ENCODE measurements at regions not wholly inside any gene's neighbourhood (a gene's known extent, or its start where the extent isn't known, plus 50 kb on each side); places are given as distances from the start of the nearest gene placed in this dataset.
A peak's percentile ranks its signal among the peaks of the same experiment; 100 is the strongest.
"Not testable (repeated sequence)": the region's sequence is repeated elsewhere in the genome, so short reads cannot be mapped to it uniquely, and the experiment has no call there.

DNA sequence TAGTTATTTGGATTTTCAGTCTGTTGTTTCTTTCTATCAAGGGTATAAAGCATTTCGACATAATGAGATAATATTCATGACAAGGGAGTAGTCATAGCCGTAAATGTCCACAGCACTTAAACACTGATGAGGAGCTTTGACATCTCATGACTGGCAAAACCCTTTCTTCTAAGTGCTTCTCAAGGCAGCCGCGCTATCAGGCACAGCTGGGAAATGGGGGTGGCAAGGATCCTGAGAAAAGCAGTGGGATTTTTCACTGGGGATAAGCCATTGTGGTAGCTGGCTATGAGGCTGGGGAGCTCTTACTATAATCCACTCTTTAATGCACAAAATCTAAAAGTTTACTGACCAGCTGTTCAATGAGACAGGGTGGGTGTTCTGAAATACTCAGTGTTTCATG is 493.2 kb upstream of the KLF6 start:
- peaks cover 0 to 12% of the 10 kb centered on the region in 2 donors for H3K27me3 Mint-ChIP-seq
- H3K4me1 ChIP-seq (ENCODE audit: insufficient read depth, low read length): no peaks in the 10 kb centered on the region

DNA sequence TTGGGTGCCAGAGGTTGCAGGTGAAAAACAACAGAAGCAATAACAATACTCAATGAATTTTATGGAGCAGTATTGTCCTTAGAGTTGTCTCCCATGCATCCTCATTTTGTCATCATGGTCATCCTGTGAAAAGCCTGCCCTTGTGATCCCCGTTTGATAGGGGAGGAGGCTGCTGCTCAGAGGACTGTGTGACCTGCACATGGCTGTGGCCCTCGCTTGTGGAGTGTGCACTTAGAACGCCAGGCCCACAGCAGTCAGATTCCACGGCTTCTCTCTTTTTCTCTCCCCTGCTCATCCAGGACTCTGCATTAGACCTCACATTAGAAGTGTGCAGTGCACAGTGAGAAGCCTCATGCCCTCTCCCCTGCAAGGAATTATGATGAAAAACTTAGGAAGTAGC is 491.1 kb upstream of the KLF6 start:
- Mint-ChIP-seq H3K27ac (peak overlapping the region in 1 of 8 donors; percentile 24), H3K36me3 (peaks cover 0 to 4% (median 0%) of the 10 kb centered on the region in 3 donors), H3K9me3 (no peaks in the 10 kb centered on the region), H3K27me3 (peaks cover 2 to 14% of the 10 kb centered on the region in 2 donors), H3K4me1 (no peaks in the 10 kb centered on the region), H3K4me3 (no peak overlapping the region)
- Histone ChIP-seq H3K9me3 (ENCODE audit: low read length) (no peaks in the 10 kb centered on the region), H3K27ac (ENCODE audit: low read depth, low read length) (no peak overlapping the region), H3K36me3 (ENCODE audit: insufficient read depth, low read length) (no peaks in the 10 kb centered on the region), H3K4me3 (ENCODE audit: low read length) (no peak overlapping the region), H3K4me1 (ENCODE audit: insufficient read depth, low read length) (no peaks in the 10 kb centered on the region), H3K27me3 (ENCODE audit: insufficient read depth, low read length, poor library complexity, severe bottlenecking) (no peaks in the 10 kb centered on the region)
- CTCF ChIA-PET: no interaction called here
- no peak for DNase-seq
- POLR2A ChIA-PET: no interaction called here

More for the DNA sequence above, 493.2 kb upstream of the KLF6 start:
- no peak for DNase-seq
- Mint-ChIP-seq H3K4me3 (no peak overlapping the region), H3K4me1 (no peaks in the 10 kb centered on the region), H3K27ac (no peak overlapping the region), H3K36me3 (peaks cover 0 to 4% (median 0%) of the 10 kb centered on the region in 3 donors), H3K9me3 (no peaks in the 10 kb centered on the region)
- ChIA-PET CTCF (no interaction called here), POLR2A (no interaction called here)
- Histone ChIP-seq H3K27ac (ENCODE audit: low read depth, low read length) (no peak overlapping the region), H3K9me3 (ENCODE audit: low read length) (no peaks in the 10 kb centered on the region), H3K36me3 (ENCODE audit: insufficient read depth, low read length) (no peaks in the 10 kb centered on the region), H3K27me3 (ENCODE audit: insufficient read depth, low read length, poor library complexity, severe bottlenecking) (no peaks in the 10 kb centered on the region), H3K4me3 (ENCODE audit: low read length) (no peak overlapping the region)

DNA sequence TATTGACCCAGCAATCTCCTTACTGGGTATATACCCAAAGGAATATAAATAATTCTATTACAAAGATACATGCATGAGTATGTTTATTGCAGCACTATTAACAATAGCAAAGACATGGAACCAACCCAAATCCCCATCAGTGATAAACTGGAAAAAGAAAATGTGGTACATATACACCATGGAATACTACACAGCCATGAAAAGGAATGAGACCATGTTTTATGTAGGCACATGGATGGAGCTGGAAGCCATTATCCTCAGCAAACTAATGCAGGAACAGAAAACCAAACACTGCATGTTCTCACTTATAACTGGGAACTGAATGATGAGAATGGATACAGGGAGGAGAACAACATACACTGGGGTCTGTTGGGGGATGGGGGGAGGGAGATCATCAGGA is 489.7 kb upstream of the KLF6 start:
- peaks cover 2 to 22% of the 10 kb centered on the region in 2 donors for H3K27me3 Mint-ChIP-seq
- H3K9me3 ChIP-seq (ENCODE audit: low read length); H3K36me3 ChIP-seq (ENCODE audit: insufficient read depth, low read length); POLR2A ChIA-PET; H3K4me3 ChIP-seq (ENCODE audit: low read length); DNase-seq; CTCF ChIA-PET; H3K9me3 Mint-ChIP-seq; H3K4me1 Mint-ChIP-seq; H3K4me1 ChIP-seq (ENCODE audit: insufficient read depth, low read length); H3K27ac ChIP-seq (ENCODE audit: low read depth, low read length); H3K27ac Mint-ChIP-seq; H3K27me3 ChIP-seq (ENCODE audit: insufficient read depth, low read length, poor library complexity, severe bottlenecking); H3K4me3 Mint-ChIP-seq; H3K36me3 Mint-ChIP-seq: not testable (repeated sequence)

DNA sequence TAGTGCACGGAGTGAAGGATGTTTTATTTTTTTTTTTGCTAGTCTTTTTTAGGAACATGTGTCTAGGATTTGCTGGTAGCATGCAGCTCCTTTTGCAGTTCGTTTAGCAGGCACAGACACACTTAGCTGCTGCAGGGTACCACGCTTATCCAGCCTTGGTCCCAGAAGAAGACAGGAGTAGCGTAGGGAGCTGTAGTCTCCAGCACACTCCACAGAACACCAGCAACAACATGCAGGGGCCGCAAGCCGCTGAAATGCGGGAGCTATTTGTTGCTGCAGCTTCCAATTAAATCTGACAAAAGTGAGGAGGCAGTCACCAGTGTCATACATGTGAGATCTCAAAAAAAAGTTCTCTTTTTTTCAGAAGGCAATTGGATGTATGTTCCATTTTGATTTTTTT is 486.2 kb upstream of the KLF6 start:
- CTCF ChIA-PET: no interaction called here

GRCh38 chr10:4270116-4270515 is 485.1 kb upstream of the KLF6 start:
- Mint-ChIP-seq H3K27ac (no peak overlapping the region), H3K4me1 (peaks cover 2 to 5% (median 3%) of the 10 kb centered on the region in 3 donors), H3K9me3 (peaks cover 0 to 2% (median 0%) of the 10 kb centered on the region in 5 donors), H3K36me3 (peaks cover 0 to 7% (median 0%) of the 10 kb centered on the region in 3 donors), H3K27me3 (peaks cover 4 to 22% of the 10 kb centered on the region in 2 donors), H3K4me3 (no peak overlapping the region)
- Histone ChIP-seq H3K36me3 (ENCODE audit: insufficient read depth, low read length) (no peaks in the 10 kb centered on the region), H3K4me3 (ENCODE audit: low read length) (no peak overlapping the region), H3K4me1 (ENCODE audit: insufficient read depth, low read length) (no peaks in the 10 kb centered on the region), H3K27me3 (ENCODE audit: insufficient read depth, low read length, poor library complexity, severe bottlenecking) (no peaks in the 10 kb centered on the region), H3K9me3 (ENCODE audit: low read length) (no peaks in the 10 kb centered on the region), H3K27ac (ENCODE audit: low read depth, low read length) (no peak overlapping the region)
- POLR2A ChIA-PET: no interaction called here
- no peak for DNase-seq
- CTCF ChIA-PET: no interaction called here

More for the DNA sequence above, 486.2 kb upstream of the KLF6 start:
- POLR2A ChIA-PET: no interaction called here
- Histone ChIP-seq H3K4me1 (ENCODE audit: insufficient read depth, low read length) (no peaks in the 10 kb centered on the region), H3K27me3 (ENCODE audit: insufficient read depth, low read length, poor library complexity, severe bottlenecking) (no peaks in the 10 kb centered on the region), H3K36me3 (ENCODE audit: insufficient read depth, low read length) (no peaks in the 10 kb centered on the region), H3K9me3 (ENCODE audit: low read length) (no peaks in the 10 kb centered on the region), H3K4me3 (ENCODE audit: low read length) (no peak overlapping the region), H3K27ac (ENCODE audit: low read depth, low read length) (no peak overlapping the region)
- DNase-seq: no peak
- peaks cover 0 to 2% (median 0%) of the 10 kb centered on the region in 5 donors for H3K9me3 Mint-ChIP-seq
- peaks cover 4 to 22% of the 10 kb centered on the region in 2 donors for H3K27me3 Mint-ChIP-seq
- no peak overlapping the region for H3K4me3 Mint-ChIP-seq
- no peak overlapping the region for H3K27ac Mint-ChIP-seq
- peaks cover 0 to 2% (median 0%) of the 10 kb centered on the region in 3 donors for H3K4me1 Mint-ChIP-seq
- peaks cover 0 to 7% (median 0%) of the 10 kb centered on the region in 3 donors for H3K36me3 Mint-ChIP-seq

GRCh38 chr10:4268490-4268889 is 483.5 kb upstream of the KLF6 start:
- not testable (repeated sequence) for H3K27me3 ChIP-seq (ENCODE audit: insufficient read depth, low read length, poor library complexity, severe bottlenecking)

GRCh38 chr10:4267086-4267773 is 482.2 kb upstream of the KLF6 start:
- DNase-seq: no peak
- Histone ChIP-seq H3K4me3 (ENCODE audit: low read length) (no peak overlapping the region), H3K36me3 (ENCODE audit: insufficient read depth, low read length) (no peaks in the 10 kb centered on the region), H3K9me3 (ENCODE audit: low read length) (no peaks in the 10 kb centered on the region), H3K27me3 (ENCODE audit: insufficient read depth, low read length, poor library complexity, severe bottlenecking) (no peaks in the 10 kb centered on the region), H3K27ac (ENCODE audit: low read depth, low read length) (no peak overlapping the region), H3K4me1 (ENCODE audit: insufficient read depth, low read length) (no peaks in the 10 kb centered on the region)
- ChIA-PET POLR2A (interaction anchor here (0.5 kb wide), 1 partner anchor 9 kb away, joined by 4 read pairs; no protein-coding TSS in a partner anchor), CTCF (no interaction called here)
- Mint-ChIP-seq H3K27ac (no peak overlapping the region), H3K27me3 (peaks cover 6 to 9% of the 10 kb centered on the region in 2 donors), H3K36me3 (peaks cover 0 to 3% (median 0%) of the 10 kb centered on the region in 3 donors), H3K4me3 (no peak overlapping the region), H3K4me1 (peaks cover 2 to 5% (median 3%) of the 10 kb centered on the region in 3 donors), H3K9me3 (peaks cover 0 to 2% (median 0%) of the 10 kb centered on the region in 5 donors)

More at GRCh38 chr10:4268490-4268889, 483.5 kb upstream of the KLF6 start:
- H3K4me1 Mint-ChIP-seq; H3K9me3 ChIP-seq (ENCODE audit: low read length); DNase-seq; H3K4me3 ChIP-seq (ENCODE audit: low read length); H3K36me3 Mint-ChIP-seq; H3K36me3 ChIP-seq (ENCODE audit: insufficient read depth, low read length); POLR2A ChIA-PET; H3K27ac Mint-ChIP-seq; H3K27ac ChIP-seq (ENCODE audit: low read depth, low read length); H3K9me3 Mint-ChIP-seq; H3K4me3 Mint-ChIP-seq; CTCF ChIA-PET; H3K4me1 ChIP-seq (ENCODE audit: insufficient read depth, low read length): not testable (repeated sequence)
- peaks cover 6 to 12% of the 10 kb centered on the region in 2 donors for H3K27me3 Mint-ChIP-seq

DNA sequence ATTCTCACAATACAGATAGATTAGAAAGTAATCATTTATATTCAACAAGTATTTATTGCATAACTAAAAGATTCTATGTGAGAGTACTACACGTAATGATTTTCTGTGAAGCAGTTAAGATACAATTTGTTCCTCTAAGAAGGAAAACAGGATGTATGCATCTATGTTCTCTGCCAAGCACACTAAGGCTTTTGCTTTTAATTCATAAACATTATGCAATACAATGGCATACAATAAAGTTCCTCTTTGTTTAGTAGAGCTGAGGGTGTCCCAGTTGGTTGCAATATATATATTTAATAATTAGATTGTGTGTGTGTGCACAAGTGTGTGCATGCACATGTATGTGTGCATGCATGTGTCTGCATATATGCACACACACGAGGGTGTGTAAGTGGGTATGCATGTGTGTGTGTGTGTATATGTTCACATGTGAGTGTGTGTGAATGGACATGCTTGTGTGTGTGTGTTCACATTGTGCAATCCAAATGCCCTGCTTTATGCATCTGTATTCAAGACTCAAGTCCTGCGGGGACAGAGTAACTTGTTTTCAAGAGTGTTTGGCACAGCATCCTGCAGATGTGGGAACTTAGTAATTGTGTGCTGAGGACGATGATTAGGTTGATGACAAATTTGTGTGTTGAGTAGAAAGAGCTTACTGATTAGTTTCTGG is 481.5 kb upstream of the KLF6 start:
- peaks cover 2 to 5% (median 3%) of the 10 kb centered on the region in 3 donors for H3K4me1 Mint-ChIP-seq
- H3K36me3 Mint-ChIP-seq: peaks cover 0 to 3% (median 0%) of the 10 kb centered on the region in 3 donors
- Histone ChIP-seq H3K4me3 (ENCODE audit: low read length) (no peak overlapping the region), H3K27ac (ENCODE audit: low read depth, low read length) (no peak overlapping the region), H3K36me3 (ENCODE audit: insufficient read depth, low read length) (no peaks in the 10 kb centered on the region), H3K9me3 (ENCODE audit: low read length) (no peaks in the 10 kb centered on the region), H3K27me3 (ENCODE audit: insufficient read depth, low read length, poor library complexity, severe bottlenecking) (no peaks in the 10 kb centered on the region), H3K4me1 (ENCODE audit: insufficient read depth, low read length) (no peaks in the 10 kb centered on the region)
- CTCF ChIA-PET: no interaction called here
- H3K27me3 Mint-ChIP-seq: peaks cover 4 to 9% of the 10 kb centered on the region in 2 donors
- no peak overlapping the region for H3K4me3 Mint-ChIP-seq
- no peak overlapping the region for H3K27ac Mint-ChIP-seq
- POLR2A ChIA-PET: no interaction called here
- peaks cover 0 to 2% (median 0%) of the 10 kb centered on the region in 5 donors for H3K9me3 Mint-ChIP-seq
- DNase-seq: no peak

All from CD8-positive, alpha-beta memory T cell (primary cell).